ENCODE measurements at regions not wholly inside any gene's neighbourhood (a gene's known extent, or its start where the extent isn't known, plus 50 kb on each side); places are given as distances from the start of the nearest gene placed in this dataset.

- no TSS peak for BruUV-seq (replicated peaks)
- intact Hi-C loops (cut with micrococcal nuclease; ENCODE audit: unreplicated experiment) = no loop called here
- no peaks in the 10 kb centered on the region for H3K36me3 ChIP-seq (ENCODE audit: low read depth)
- no peaks in the 10 kb centered on the region for H4K20me1 ChIP-seq (ENCODE audit: insufficient read depth)
- H3K9me3 ChIP-seq (ENCODE audit: insufficient read depth, low read depth) = no peaks in the 10 kb centered on the region
- TF ChIP-seq EZH2 (IDR thresholded peaks at IDR 0.05; ENCODE audit: low read depth) = no peak
- TF ChIP-seq CTCF (conservative IDR thresholded peaks at IDR 0.05) = no peak
- no peaks in the 10 kb centered on the region for H3K79me2 ChIP-seq (ENCODE audit: low read depth)
- no peaks in the 10 kb centered on the region for H3K27me3 ChIP-seq (ENCODE audit: insufficient read depth, low read depth)
- H3K4me2 ChIP-seq = no peak overlapping the region
- no peaks in the 10 kb centered on the region for H3F3A ChIP-seq (ENCODE audit: insufficient read depth, low read depth)
- no peaks in the 10 kb centered on the region for H3K9me2 ChIP-seq (ENCODE audit: insufficient read depth)
- DNase-seq = no peak
- no peak overlapping the region for H2AFZ ChIP-seq
- H3K4me1 ChIP-seq (replicated peaks; ENCODE audit: insufficient read depth) = no peaks in the 10 kb centered on the region
- H3K27ac ChIP-seq = no peak overlapping the region
- H3K4me3 ChIP-seq = no peak overlapping the region
- ChIA-PET CTCF (no interaction called here), POLR2A (ENCODE audit: unreplicated experiment) (interaction anchor here (0.6 kb wide), 1 partner anchor 359 kb away, joined by 3 read pairs; no protein-coding TSS in a partner anchor)
Observed at GRCh38 chr3:151557068-151557840, 96.4 kb upstream of the IGSF10 start.

- H3K27me3 ChIP-seq (ENCODE audit: insufficient read depth, low read depth) = no peaks in the 10 kb centered on the region
- TF ChIP-seq CTCF (conservative IDR thresholded peaks at IDR 0.05) (no peak), EZH2 (IDR thresholded peaks at IDR 0.05; ENCODE audit: low read depth) (no peak)
- no peaks in the 10 kb centered on the region for H4K20me1 ChIP-seq (ENCODE audit: insufficient read depth)
- CTCF ChIA-PET = no interaction called here
- no peaks in the 10 kb centered on the region for H3K9me2 ChIP-seq (ENCODE audit: insufficient read depth)
- H3K79me2 ChIP-seq (ENCODE audit: low read depth) = no peaks in the 10 kb centered on the region
- H3K4me1 ChIP-seq (replicated peaks; ENCODE audit: insufficient read depth) = no peaks in the 10 kb centered on the region
- no peak for DNase-seq
- intact Hi-C loops (cut with micrococcal nuclease; ENCODE audit: unreplicated experiment) = no loop called here
- H3F3A ChIP-seq (ENCODE audit: insufficient read depth, low read depth) = no peaks in the 10 kb centered on the region
- H3K4me2 ChIP-seq = no peak overlapping the region
- H3K27ac ChIP-seq = no peak overlapping the region
- peak overlapping the region; percentile 53; the same call in 1 of the 2 replicates for H2AFZ ChIP-seq
- no TSS peak for BruUV-seq (replicated peaks)
- no peak overlapping the region for H3K4me3 ChIP-seq
- H3K9me3 ChIP-seq (ENCODE audit: insufficient read depth, low read depth) = no peaks in the 10 kb centered on the region
- POLR2A ChIA-PET (ENCODE audit: unreplicated experiment) = no interaction called here
- H3K36me3 ChIP-seq (ENCODE audit: low read depth) = no peaks in the 10 kb centered on the region
Observed at GRCh38 chr3:151556596-151556995, 95.7 kb upstream of the IGSF10 start.

- no peaks in the 10 kb centered on the region for H3K79me2 ChIP-seq (ENCODE audit: low read depth)
- H3K27ac ChIP-seq = no peak overlapping the region
- BruUV-seq (replicated peaks) = no TSS peak
- ChIA-PET CTCF (no interaction called here), POLR2A (ENCODE audit: unreplicated experiment) (no interaction called here)
- H4K20me1 ChIP-seq (ENCODE audit: insufficient read depth) = no peaks in the 10 kb centered on the region
- H3K9me2 ChIP-seq (ENCODE audit: insufficient read depth) = no peaks in the 10 kb centered on the region
- no peaks in the 10 kb centered on the region for H3K4me1 ChIP-seq (replicated peaks; ENCODE audit: insufficient read depth)
- no peaks in the 10 kb centered on the region for H3K9me3 ChIP-seq (ENCODE audit: insufficient read depth, low read depth)
- no peak overlapping the region for H3K4me2 ChIP-seq
- TF ChIP-seq CTCF (conservative IDR thresholded peaks at IDR 0.05) (no peak), EZH2 (IDR thresholded peaks at IDR 0.05; ENCODE audit: low read depth) (no peak)
- H3K4me3 ChIP-seq = no peak overlapping the region
- no peak overlapping the region for H2AFZ ChIP-seq
- H3K27me3 ChIP-seq (ENCODE audit: insufficient read depth, low read depth) = no peaks in the 10 kb centered on the region
- intact Hi-C loops (cut with micrococcal nuclease; ENCODE audit: unreplicated experiment) = no loop called here
- DNase-seq = no peak
- no peaks in the 10 kb centered on the region for H3F3A ChIP-seq (ENCODE audit: insufficient read depth, low read depth)
- H3K36me3 ChIP-seq (ENCODE audit: low read depth) = no peaks in the 10 kb centered on the region
Observed at GRCh38 chr3:151555523-151555922, 94.7 kb upstream of the IGSF10 start.

Data from PC-9 (cell line).